ENCODE measurements at regions not wholly inside any gene's neighbourhood (a gene's known extent, or its start where the extent isn't known, plus 50 kb on each side); places are given as distances from the start of the nearest gene placed in this dataset.
"Not testable (repeated sequence)": the region's sequence is repeated elsewhere in the genome, so short reads cannot be mapped to it uniquely, and the experiment has no call there.

DNA sequence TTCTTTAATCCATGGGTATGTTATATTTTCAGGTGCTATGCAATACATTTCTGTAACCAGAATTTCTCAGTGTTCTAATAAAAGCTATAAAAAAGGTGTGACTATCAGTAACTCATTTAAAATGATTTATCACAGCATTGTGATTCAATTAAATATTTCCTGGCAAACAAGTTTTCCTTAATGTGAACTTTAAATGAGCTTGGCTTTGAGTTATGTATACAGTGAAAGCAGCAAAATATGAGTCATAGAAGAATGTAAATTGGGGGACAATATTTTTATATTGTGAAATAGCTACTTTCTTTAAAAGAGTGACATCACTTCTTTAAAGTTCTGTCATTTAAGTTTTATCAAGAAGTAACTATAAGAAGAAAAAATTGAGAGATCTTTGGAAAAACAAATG, 484.9 kb upstream of the MAN1A1 start:
- H3K4me2 ChIP-seq (ENCODE audit: unreplicated experiment) = no peak overlapping the region
- no peaks in the 10 kb centered on the region for H3K79me2 ChIP-seq (ENCODE audit: insufficient read depth)
- H3K27me3 ChIP-seq (replicated peaks; ENCODE audit: insufficient read depth) = no peaks in the 10 kb centered on the region
- no peaks in the 10 kb centered on the region for H4K20me1 ChIP-seq (ENCODE audit: insufficient read depth)
- H3K36me3 ChIP-seq (ENCODE audit: low read depth) = no peaks in the 10 kb centered on the region
- no peaks in the 10 kb centered on the region for H3K4me1 ChIP-seq (ENCODE audit: insufficient read depth)
- no peak overlapping the region for H3K9ac ChIP-seq
- H3K27ac ChIP-seq = no peak overlapping the region
- TF ChIP-seq EZH2 (IDR thresholded peaks at IDR 0.05; ENCODE audit: insufficient read depth, poor library complexity, severe bottlenecking) = no peak
- no peak overlapping the region for H3K4me3 ChIP-seq
- in situ Hi-C loops (cut with MboI) = no loop called here
- DNase-seq = no peak
- no peaks in the 10 kb centered on the region; the same call in 1 of the 2 replicates for H3K9me2 ChIP-seq (ENCODE audit: insufficient read depth)
- no peaks in the 10 kb centered on the region for H3K9me3 ChIP-seq (ENCODE audit: low read depth)
- no peaks in the 10 kb centered on the region for H3F3A ChIP-seq (ENCODE audit: insufficient read depth)
- H2AFZ ChIP-seq = no peak overlapping the region

GRCh38 chr6:119832411-119832810, 482.9 kb upstream of the MAN1A1 start:
- Histone ChIP-seq H3K36me3 (ENCODE audit: low read depth) (no peaks in the 10 kb centered on the region), H2AFZ (no peak overlapping the region), H3K4me2 (ENCODE audit: unreplicated experiment) (no peak overlapping the region), H3F3A (ENCODE audit: insufficient read depth) (no peaks in the 10 kb centered on the region), H3K4me1 (ENCODE audit: insufficient read depth) (no peaks in the 10 kb centered on the region), H3K79me2 (ENCODE audit: insufficient read depth) (no peaks in the 10 kb centered on the region), H3K9me3 (ENCODE audit: low read depth) (no peaks in the 10 kb centered on the region), H3K9ac (no peak overlapping the region), H3K9me2 (ENCODE audit: insufficient read depth) (no peaks in the 10 kb centered on the region; the same call in 1 of the 2 replicates), H3K27me3 (replicated peaks; ENCODE audit: insufficient read depth) (no peaks in the 10 kb centered on the region), H3K4me3 (no peak overlapping the region), H4K20me1 (ENCODE audit: insufficient read depth) (no peaks in the 10 kb centered on the region), H3K27ac (no peak overlapping the region)
- DNase-seq = no peak
- WGBS, 2 experiments (ENCODE audit: low coverage in 1 of 2, low lambda C conversion rate in 2 of 2, missing lambda C conversion rate in 2 of 2) = 5 to 8% methylated on average over 1 of the region's 1 CpG
- TF ChIP-seq EZH2 (IDR thresholded peaks at IDR 0.05; ENCODE audit: insufficient read depth, poor library complexity, severe bottlenecking) (no peak), EZH2phosphoT487 (IDR thresholded peaks at IDR 0.05; ENCODE audit: insufficient read depth, low read depth) (no peak)
- in situ Hi-C loops (cut with MboI) = no loop called here

GRCh38 chr6:119830494-119831295, 481.1 kb upstream of the MAN1A1 start:
- no peaks in the 10 kb centered on the region for H3K27me3 ChIP-seq (replicated peaks; ENCODE audit: insufficient read depth)
- no peak overlapping the region for H2AFZ ChIP-seq
- no peaks in the 10 kb centered on the region for H3F3A ChIP-seq (ENCODE audit: insufficient read depth)
- H3K9me3 ChIP-seq (ENCODE audit: low read depth) = no peaks in the 10 kb centered on the region
- H3K27ac ChIP-seq = no peak overlapping the region
- H3K9ac ChIP-seq = no peak overlapping the region
- no peak for DNase-seq
- TF ChIP-seq EZH2 (IDR thresholded peaks at IDR 0.05; ENCODE audit: insufficient read depth, poor library complexity, severe bottlenecking) = no peak
- H4K20me1 ChIP-seq (ENCODE audit: insufficient read depth) = no peaks in the 10 kb centered on the region
- H3K79me2 ChIP-seq (ENCODE audit: insufficient read depth) = no peaks in the 10 kb centered on the region
- no peaks in the 10 kb centered on the region for H3K36me3 ChIP-seq (ENCODE audit: low read depth)
- H3K4me2 ChIP-seq (ENCODE audit: unreplicated experiment) = no peak overlapping the region
- no peaks in the 10 kb centered on the region; the same call in 1 of the 2 replicates for H3K9me2 ChIP-seq (ENCODE audit: insufficient read depth)
- 56 to 65% methylated on average over 5 of the region's 5 CpGs for WGBS, 2 experiments (ENCODE audit: low coverage in 1 of 2, low lambda C conversion rate in 2 of 2, missing lambda C conversion rate in 2 of 2)
- H3K4me3 ChIP-seq = no peak overlapping the region
- H3K4me1 ChIP-seq (ENCODE audit: insufficient read depth) = no peaks in the 10 kb centered on the region
- in situ Hi-C loops (cut with MboI) = no loop called here

DNA sequence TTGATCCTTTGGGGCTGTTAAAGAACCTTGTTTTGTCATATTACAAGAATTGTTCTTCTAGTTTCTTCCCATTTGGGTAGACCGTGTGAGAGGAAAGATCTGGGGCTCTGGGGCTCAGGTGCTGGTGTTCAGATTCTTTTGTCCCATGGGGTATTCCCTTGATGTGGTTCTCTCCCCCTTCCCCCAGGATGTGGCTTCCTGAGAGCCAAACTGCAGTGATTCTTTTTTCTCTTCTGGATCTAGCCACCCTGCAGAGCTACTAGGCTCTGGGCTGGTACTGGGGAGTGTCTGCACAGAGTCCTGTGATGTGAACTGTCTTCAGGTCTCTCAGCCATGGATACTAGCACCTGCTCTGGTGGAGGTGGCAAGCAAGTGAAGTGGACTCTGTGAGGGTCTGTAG, 480.5 kb upstream of the MAN1A1 start:
- Histone ChIP-seq H3K9ac (no peak overlapping the region), H3K4me2 (ENCODE audit: unreplicated experiment) (no peak overlapping the region), H3K36me3 (ENCODE audit: low read depth) (no peaks in the 10 kb centered on the region), H3K27me3 (replicated peaks; ENCODE audit: insufficient read depth) (no peaks in the 10 kb centered on the region), H3K4me1 (ENCODE audit: insufficient read depth) (no peaks in the 10 kb centered on the region), H3K9me3 (ENCODE audit: low read depth) (no peaks in the 10 kb centered on the region), H3K27ac (no peak overlapping the region), H3F3A (ENCODE audit: insufficient read depth) (no peaks in the 10 kb centered on the region), H3K79me2 (ENCODE audit: insufficient read depth) (no peaks in the 10 kb centered on the region), H4K20me1 (ENCODE audit: insufficient read depth) (no peaks in the 10 kb centered on the region), H3K9me2 (ENCODE audit: insufficient read depth) (no peaks in the 10 kb centered on the region; the same call in 1 of the 2 replicates), H3K4me3 (no peak overlapping the region), H2AFZ (no peak overlapping the region)
- in situ Hi-C loops (cut with MboI) = no loop called here
- TF ChIP-seq EZH2 (IDR thresholded peaks at IDR 0.05; ENCODE audit: insufficient read depth, poor library complexity, severe bottlenecking) (no peak), EZH2phosphoT487 (IDR thresholded peaks at IDR 0.05; ENCODE audit: insufficient read depth, low read depth) (no peak)
- DNase-seq = no peak
- 50 to 54% methylated on average over 1 of the region's 1 CpG for WGBS, 2 experiments (ENCODE audit: low coverage in 1 of 2, low lambda C conversion rate in 2 of 2, missing lambda C conversion rate in 2 of 2)

- H3K27me3 ChIP-seq (replicated peaks; ENCODE audit: insufficient read depth); H3K9me2 ChIP-seq (ENCODE audit: insufficient read depth); H4K20me1 ChIP-seq (ENCODE audit: insufficient read depth); H3K4me3 ChIP-seq; H3F3A ChIP-seq (ENCODE audit: insufficient read depth); H3K9me3 ChIP-seq (ENCODE audit: low read depth); H2AFZ ChIP-seq; H3K79me2 ChIP-seq (ENCODE audit: insufficient read depth); H3K27ac ChIP-seq; H3K9ac ChIP-seq; H3K36me3 ChIP-seq (ENCODE audit: low read depth); in situ Hi-C loops (cut with MboI); H3K4me2 ChIP-seq (ENCODE audit: unreplicated experiment); H3K4me1 ChIP-seq (ENCODE audit: insufficient read depth): not testable (repeated sequence)
- 49 to 67% methylated on average over 4 of the region's 4 CpGs for WGBS, 2 experiments (ENCODE audit: low coverage in 1 of 2, low lambda C conversion rate in 2 of 2, missing lambda C conversion rate in 2 of 2)
- DNase-seq = peak; percentile 29
Measured at GRCh38 chr6:119829499-119829898, 479.9 kb upstream of the MAN1A1 start.
